Breast epithelium (tissue), 4 donors: ENCODE measurements at regions not wholly inside any gene's neighbourhood (a gene's known extent, or its start where the extent isn't known, plus 50 kb on each side); places are given as distances from the start of the nearest gene placed in this dataset.

Experiments used
- DNase-seq, 2 donors: peaks; one replicate each; pipeline ENCODE4 v3.0.0-alpha.2; 2019; ENCODE audit warnings: low spot score in 2 of 2
- H3K27ac ChIP-seq, 2 donors: fragments of 200-600 bp; sonication (generic) in 1 of 2; one replicate each; pipeline ENCODE4 v1.5.1; 2016 to 2019; ENCODE audit warnings: mild to moderate bottlenecking in 1 of 2
- H3K27me3 ChIP-seq, 2 donors: fragments of 200-600 bp; sonication (generic) in 1 of 2; one replicate each; pipeline versions ENCODE4 v1.5.1 to v1.6.0; 2017 to 2019; ENCODE audit warnings: control low read depth in 1 of 2, mild to moderate bottlenecking in 1 of 2
- H3K36me3 ChIP-seq: fragments of 200-600 bp; one replicate; pipeline ENCODE4 v1.5.1; 2019
- H3K4me1 ChIP-seq, 2 donors: fragments of 200-600 bp; sonication (generic); one replicate each; pipeline ENCODE4 v1.5.1; 2016 to 2019; ENCODE audit warnings: control low read depth in 1 of 2
- H3K4me3 ChIP-seq, 3 donors: fragments of 200-600 bp; sonication (generic); 1 replicate in 2 of 3; 2 replicates in 1 of 3; pipeline ENCODE4 v1.5.1; 2016 to 2019; ENCODE audit warnings: mild to moderate bottlenecking in 3 of 3, moderate library complexity in 2 of 3
- H3K9me3 ChIP-seq, 2 donors: fragments of 200-600 bp; sonication (generic) in 1 of 2; one replicate each; pipeline ENCODE4 v1.5.1; 2016 to 2019; ENCODE audit warnings: control low read depth in 1 of 2
- CTCF ChIP-seq, 3 donors: fragments of 450-650 bp; IDR thresholded peaks; one replicate each; pipeline ENCODE4 v1.5.1; 2016 to 2017; ENCODE audit warnings: antibody characterized with exemption in 3 of 3, mild to moderate bottlenecking in 3 of 3, moderate library complexity in 3 of 3
- POLR2A ChIP-seq: fragments of 450-650 bp; IDR thresholded peaks from one replicate; pipeline ENCODE4 v1.6.1; 2016; ENCODE audit warnings: antibody characterized with exemption, mild to moderate bottlenecking, moderate library complexity
- POLR2AphosphoS5 ChIP-seq, 3 donors: sonication (generic); formaldehyde crosslinking; IDR thresholded peaks; one replicate each; pipeline ENCODE4 v1.6.1; 2017; ENCODE audit warnings: antibody characterized with exemption in 3 of 3
- intact Hi-C: fragments of 100-400 bp; cut with DNase I; formaldehyde crosslinking; loops from one replicate; pipeline ENCODE4 v1.15.1; 2023; ENCODE audit warnings: low total_unique reads

DNA sequence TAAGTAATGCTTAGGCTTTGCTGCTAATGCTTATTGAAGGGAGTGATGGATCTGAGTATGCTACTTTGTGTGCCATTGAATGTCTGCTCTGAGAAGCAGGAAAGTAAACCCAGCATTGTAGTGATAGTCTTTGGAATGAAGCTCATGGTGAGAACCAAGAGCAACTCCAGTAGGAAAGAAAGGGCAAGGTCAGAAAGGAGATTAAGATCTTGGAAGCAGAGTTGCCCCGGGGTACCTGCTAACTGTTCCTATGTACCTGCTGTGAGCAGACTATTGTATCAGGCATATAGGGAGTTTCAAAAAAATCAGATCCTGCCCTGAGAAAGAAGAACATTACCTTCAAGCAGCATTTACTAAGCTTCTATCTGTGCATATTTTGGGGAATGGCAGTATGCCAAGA is 54.5 kb upstream of the AASS start:
- H3K27me3 ChIP-seq, result no peaks in the 10 kb centered on the region
- no peak overlapping the region for H3K4me3 ChIP-seq
- H3K4me1 ChIP-seq, result no peaks in the 10 kb centered on the region
- no peaks in the 10 kb centered on the region for H3K36me3 ChIP-seq
- H3K9me3 ChIP-seq, result no peaks in the 10 kb centered on the region
- intact Hi-C loops, result no loop called here
- TF ChIP-seq POLR2A, result no peak
- no peak for TF ChIP-seq POLR2AphosphoS5 (IDR thresholded peaks at IDR 0.05)
- TF ChIP-seq CTCF (IDR thresholded peaks at IDR 0.05), result no peak
- no peak for DNase-seq
- H3K27ac ChIP-seq, result no peak overlapping the region
